Ishikawa (cell line): ENCODE measurements at regions not wholly inside any gene's neighbourhood (a gene's known extent, or its start where the extent isn't known, plus 50 kb on each side); places are given as distances from the start of the nearest gene placed in this dataset.

Experiments
- CEBPB ChIP-seq: IDR thresholded peaks from 2 replicates; pipeline ENCODE4 v1.6.1; 2012
- CREB1 ChIP-seq: IDR thresholded peaks from 2 replicates; pipeline ENCODE4 v1.6.1; 2012; ENCODE audit warnings: low read depth
- EP300 ChIP-seq: IDR thresholded peaks from 2 replicates; pipeline ENCODE4 v1.6.1; 2012; ENCODE audit warnings: borderline replicate concordance
- FOXM1 ChIP-seq: IDR thresholded peaks from 2 replicates; pipeline ENCODE4 v1.6.1; 2012; ENCODE audit warnings: low read depth, borderline replicate concordance
- REST ChIP-seq: IDR thresholded peaks from 2 replicates; pipeline ENCODE4 v1.6.1; 2012; ENCODE audit warnings: low read depth, mild to moderate bottlenecking
- TCF12 ChIP-seq: IDR thresholded peaks from 2 replicates; pipeline ENCODE4 v1.6.1; 2012; ENCODE audit warnings: low read depth
- USF1 ChIP-seq: IDR thresholded peaks from 2 replicates; pipeline ENCODE4 v1.6.1; 2012
- YY1 ChIP-seq: IDR thresholded peaks from 2 replicates; pipeline ENCODE4 v1.6.1; 2012; ENCODE audit warnings: low read depth

DNA sequence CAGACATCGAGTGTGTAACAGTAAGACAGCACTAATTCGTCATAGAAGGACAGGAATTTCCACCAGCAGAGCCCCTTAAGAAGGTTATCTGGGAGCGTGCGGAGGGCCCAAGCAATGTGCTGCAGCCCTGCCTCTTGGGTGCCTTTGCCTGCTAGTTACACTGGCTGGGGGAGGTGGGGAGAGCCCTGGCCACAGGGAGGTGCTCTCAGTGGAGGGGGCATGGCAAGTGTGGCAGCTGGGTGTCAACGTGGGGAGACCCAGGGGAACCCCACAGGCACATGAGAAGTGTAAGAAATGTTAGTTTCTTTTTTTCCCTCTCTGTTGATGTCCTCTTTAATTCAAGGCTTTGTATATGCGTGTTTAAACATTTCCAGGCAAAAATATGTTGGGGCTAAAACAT lies 50.9 kb upstream of the TMTC4 start:
- TF ChIP-seq TCF12 (no peak), USF1 (no peak), YY1 (no peak)

- TF ChIP-seq CREB1 (no peak), CEBPB (no peak), REST (no peak), USF1 (no peak), EP300 (no peak), FOXM1 (no peak)
These were observed 50.0 kb upstream of the TMTC4 start for GRCh38 chr13:100724568-100724967.
